ENCODE measurements at regions not wholly inside any gene's neighbourhood (a gene's known extent, or its start where the extent isn't known, plus 50 kb on each side); places are given as distances from the start of the nearest gene placed in this dataset.

GRCh38 chr16:80355335-80355734 is 185.5 kb upstream of the DYNLRB2 start:
- DNase-seq = no peak

GRCh38 chr16:80350061-80350460 is 190.7 kb upstream of the DYNLRB2 start:
- no peak for DNase-seq

GRCh38 chr16:80347900-80348299 is 192.9 kb upstream of the DYNLRB2 start:
- no peak for DNase-seq

- DNase-seq = no peak
Observed at GRCh38 chr16:80347002-80347401, 193.8 kb upstream of the DYNLRB2 start.

- DNase-seq = no peak
Observed at GRCh38 chr16:80346111-80346632, 194.6 kb upstream of the DYNLRB2 start.

GRCh38 chr16:80345701-80346100 is 195.1 kb upstream of the DYNLRB2 start:
- DNase-seq = no peak

- no peak for DNase-seq
Observed at GRCh38 chr16:80344570-80344969, 196.2 kb upstream of the DYNLRB2 start.

- DNase-seq = no peak
Observed at GRCh38 chr16:80341263-80341662, 199.5 kb upstream of the DYNLRB2 start.

GRCh38 chr16:80337786-80338185 is 203.0 kb upstream of the DYNLRB2 start:
- DNase-seq = no peak

GRCh38 chr16:80330803-80331202 is 210.0 kb upstream of the DYNLRB2 start:
- no peak for DNase-seq

GRCh38 chr16:80330150-80330549 is 210.6 kb upstream of the DYNLRB2 start:
- DNase-seq = no peak

- DNase-seq = no peak
Observed at GRCh38 chr16:80327740-80328139, 213.1 kb upstream of the DYNLRB2 start.

GRCh38 chr16:80324371-80324770 is 216.4 kb upstream of the DYNLRB2 start:
- DNase-seq = no peak

GRCh38 chr16:80323808-80324195 is 217.0 kb upstream of the DYNLRB2 start:
- no peak for DNase-seq

- no peak for DNase-seq
Observed at GRCh38 chr16:80323187-80323807, 217.5 kb upstream of the DYNLRB2 start.

- no peak for DNase-seq
Observed at GRCh38 chr16:80319181-80319580, 221.6 kb upstream of the DYNLRB2 start.

- DNase-seq = no peak
Observed at GRCh38 chr16:80318107-80318506, 222.7 kb upstream of the DYNLRB2 start.

- DNase-seq = peak; percentile 97
Observed at GRCh38 chr16:80317599-80318037, 223.2 kb upstream of the DYNLRB2 start.

GRCh38 chr16:80317116-80317515 is 223.7 kb upstream of the DYNLRB2 start:
- DNase-seq = no peak

- no peak for DNase-seq
Observed at GRCh38 chr16:80314042-80314441, 226.8 kb upstream of the DYNLRB2 start.

GRCh38 chr16:80309178-80309577 is 231.6 kb upstream of the DYNLRB2 start:
- no peak for DNase-seq

GRCh38 chr16:80305410-80305809 is 235.4 kb upstream of the DYNLRB2 start:
- DNase-seq = no peak

GRCh38 chr16:80303691-80304090 is 237.1 kb upstream of the DYNLRB2 start:
- DNase-seq = no peak

- no peak for DNase-seq
Observed at GRCh38 chr16:80300876-80301275, 239.9 kb upstream of the DYNLRB2 start.

- no peak for DNase-seq
Observed at GRCh38 chr16:80300456-80300855, 240.3 kb upstream of the DYNLRB2 start.

Data from MV-4-11 (cell line).